Limb (tissue), 2 donors: ENCODE measurements at regions not wholly inside any gene's neighbourhood (a gene's known extent, or its start where the extent isn't known, plus 50 kb on each side); places are given as distances from the start of the nearest gene placed in this dataset.
"Not testable (repeated sequence)": the region's sequence is repeated elsewhere in the genome, so short reads cannot be mapped to it uniquely, and the experiment has no call there.

Source experiments
- DNase-seq, 2 donors: peaks; one replicate each; pipeline ENCODE4 v3.0.0-alpha.2; 2016; ENCODE audit errors: extremely low spot score in 2 of 2

GRCh38 chr5:63217422-63217821 is 638.8 kb downstream of the LRRC70 start:
- no peak for DNase-seq

DNA sequence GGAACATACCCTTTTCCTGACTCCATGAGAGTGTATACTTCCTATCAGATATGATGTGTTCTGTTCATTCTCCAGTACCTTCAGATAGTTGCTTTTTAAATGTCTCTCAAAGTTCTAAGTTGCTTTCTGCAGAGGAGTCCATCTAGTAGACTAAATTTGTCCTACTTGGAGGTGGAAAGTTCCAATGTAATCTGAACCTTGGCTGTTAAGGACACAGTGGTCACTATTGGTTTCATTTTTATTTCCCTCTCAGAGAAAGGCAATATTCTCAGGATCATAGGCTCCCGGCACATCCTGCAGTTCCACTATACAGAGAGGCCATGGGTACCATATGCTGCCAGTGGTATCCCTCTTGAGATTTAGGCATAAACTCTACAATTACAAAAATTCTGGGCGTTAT is 634.6 kb downstream of the LRRC70 start:
- DNase-seq, result no peak

- DNase-seq, result no peak
Measured at GRCh38 chr5:63211448-63212132, 633.0 kb downstream of the LRRC70 start.

DNA sequence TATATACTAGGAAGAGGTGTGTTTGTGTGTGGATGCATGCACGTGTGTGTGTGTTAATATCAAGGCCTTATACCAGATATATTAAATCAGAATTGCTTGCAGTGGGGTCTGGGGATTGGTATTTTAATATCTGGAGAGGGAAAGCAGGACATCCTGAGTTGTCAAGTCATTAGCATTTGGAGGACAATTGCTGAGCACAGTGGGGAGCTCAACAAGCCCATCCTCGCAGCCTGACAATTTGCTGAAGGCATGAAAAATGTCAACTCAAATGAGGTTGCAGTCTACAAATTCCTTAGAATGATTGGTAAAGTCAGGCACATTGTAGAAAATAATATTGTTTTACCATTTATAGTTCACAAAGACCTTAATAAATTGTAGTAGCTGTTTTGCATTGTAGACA is 627.4 kb downstream of the LRRC70 start:
- no peak for DNase-seq

GRCh38 chr5:63201738-63202137 is 623.1 kb downstream of the LRRC70 start:
- DNase-seq, result no peak

GRCh38 chr5:63194126-63194525 is 615.5 kb downstream of the LRRC70 start:
- DNase-seq, result no peak

GRCh38 chr5:63180190-63180589 is 601.6 kb downstream of the LRRC70 start:
- DNase-seq, result not testable (repeated sequence)

GRCh38 chr5:63175850-63176249 is 597.2 kb downstream of the LRRC70 start:
- no peak for DNase-seq

- no peak for DNase-seq
Measured at GRCh38 chr5:63170486-63170885, 591.9 kb downstream of the LRRC70 start.

DNA sequence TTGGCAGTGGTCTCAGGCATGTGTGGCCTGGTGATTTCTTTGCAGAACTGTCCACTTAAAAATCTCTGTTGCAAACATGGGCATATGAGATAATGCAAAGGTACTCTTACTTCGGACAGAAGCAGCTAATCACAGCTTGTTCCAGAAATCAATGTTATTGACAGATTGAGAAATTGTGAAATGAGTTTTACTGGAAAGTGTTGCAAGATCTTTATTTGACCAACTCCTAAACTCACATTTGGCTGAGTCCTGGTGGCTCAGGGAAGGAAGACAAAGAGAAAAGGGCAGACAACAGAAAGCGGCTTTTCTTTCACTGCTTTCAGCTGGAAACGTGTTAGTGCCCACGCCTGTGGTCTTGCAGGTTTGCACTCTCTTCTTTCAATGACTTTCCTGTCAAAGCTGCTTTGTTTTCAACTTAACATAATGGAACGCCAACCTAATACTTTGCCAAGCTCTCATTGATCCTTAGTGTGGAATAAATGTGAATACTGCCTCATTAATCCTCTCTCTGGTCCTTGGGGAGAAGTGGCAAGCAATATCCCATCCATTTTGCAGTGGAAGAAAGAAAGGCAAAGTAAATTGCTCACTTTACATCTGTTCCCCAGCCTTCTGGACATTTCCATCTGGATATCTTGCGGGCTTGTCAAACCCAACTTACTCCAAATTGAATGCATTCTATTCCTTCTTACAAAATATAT is 586.4 kb downstream of the LRRC70 start:
- DNase-seq, result no peak

GRCh38 chr5:63164339-63164738 is 585.7 kb downstream of the LRRC70 start:
- DNase-seq, result no peak

DNA sequence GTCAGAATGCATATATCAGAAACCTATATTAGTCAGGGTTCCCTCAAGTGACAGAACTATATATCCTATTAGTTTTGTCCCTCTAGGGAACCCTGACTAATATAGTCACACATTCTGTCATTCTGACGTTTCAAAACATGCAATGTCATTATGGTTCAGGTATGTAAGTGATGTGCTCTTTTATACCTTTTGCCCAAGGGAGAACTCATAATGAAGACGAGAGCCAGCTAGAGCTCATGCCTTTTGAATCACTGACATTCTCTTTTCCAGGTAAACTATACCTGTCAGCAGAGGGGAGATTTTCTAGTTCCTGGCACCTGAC is 576.7 kb downstream of the LRRC70 start:
- DNase-seq, result no peak

- no peak for DNase-seq
Measured at GRCh38 chr5:63154476-63155309, 576.1 kb downstream of the LRRC70 start.

DNA sequence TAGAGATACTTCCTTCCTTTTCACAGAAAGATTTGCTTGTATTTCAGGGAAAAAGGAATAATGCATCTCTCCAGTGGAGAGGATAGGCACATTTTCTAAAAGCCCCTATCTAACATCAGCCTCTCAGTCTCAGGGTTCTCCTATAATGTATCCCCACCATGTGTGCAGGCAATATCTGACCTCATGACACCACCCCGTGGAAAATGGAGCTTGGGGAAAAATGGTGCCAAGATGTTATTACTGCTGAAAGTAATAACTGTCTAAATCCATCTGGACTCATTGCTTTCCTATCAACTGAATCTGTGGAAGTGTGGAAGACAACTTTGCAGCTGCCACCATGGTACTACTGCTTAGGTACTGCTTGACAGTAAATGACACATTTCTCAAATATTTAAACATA is 574.3 kb downstream of the LRRC70 start:
- no peak for DNase-seq

DNA sequence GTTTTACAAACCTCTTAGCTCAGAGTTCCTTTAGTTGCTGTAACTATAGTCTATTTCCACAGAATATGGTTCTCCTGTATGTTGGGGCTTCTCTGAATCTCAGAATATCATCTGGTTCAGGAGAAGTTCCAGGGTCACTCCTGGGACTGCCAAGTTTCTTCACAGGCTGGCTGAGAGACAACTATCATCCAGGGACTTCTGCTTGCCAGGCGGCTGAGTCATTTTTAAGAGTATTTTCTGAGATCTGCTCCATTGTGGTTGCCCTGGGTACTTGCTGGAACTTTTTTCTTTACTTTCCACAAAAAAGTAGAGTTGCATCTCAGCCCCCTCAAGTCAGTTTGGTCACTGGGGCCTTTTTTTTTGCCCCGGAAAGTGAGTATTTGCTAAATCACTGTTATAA is 566.5 kb downstream of the LRRC70 start:
- no peak for DNase-seq

- DNase-seq, result no peak
Measured at GRCh38 chr5:63141591-63141990, 563.0 kb downstream of the LRRC70 start.

GRCh38 chr5:63135291-63135690 is 556.7 kb downstream of the LRRC70 start:
- DNase-seq, result no peak

- DNase-seq, result no peak
Measured at GRCh38 chr5:63131626-63132285, 553.1 kb downstream of the LRRC70 start.

DNA sequence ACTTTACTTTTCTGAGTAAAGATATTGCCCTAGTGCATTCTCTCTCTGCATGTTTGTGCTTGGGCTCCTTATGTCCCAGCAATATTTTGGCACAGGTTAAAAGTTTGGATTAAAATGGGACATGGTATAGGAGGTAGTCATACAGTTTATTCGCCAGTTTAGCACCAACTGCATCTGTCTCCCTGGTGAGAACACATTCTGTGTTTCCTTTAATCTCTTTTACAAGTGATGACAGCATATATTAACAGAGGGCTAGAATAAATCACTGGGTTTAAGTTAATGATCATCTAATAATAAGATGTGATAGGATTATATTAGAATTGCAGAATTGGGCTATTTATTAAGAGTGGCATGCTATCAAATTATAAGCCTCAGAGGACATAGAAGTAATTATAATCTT is 550.1 kb downstream of the LRRC70 start:
- DNase-seq, result no peak

GRCh38 chr5:63128018-63128417 is 549.4 kb downstream of the LRRC70 start:
- no peak for DNase-seq

DNA sequence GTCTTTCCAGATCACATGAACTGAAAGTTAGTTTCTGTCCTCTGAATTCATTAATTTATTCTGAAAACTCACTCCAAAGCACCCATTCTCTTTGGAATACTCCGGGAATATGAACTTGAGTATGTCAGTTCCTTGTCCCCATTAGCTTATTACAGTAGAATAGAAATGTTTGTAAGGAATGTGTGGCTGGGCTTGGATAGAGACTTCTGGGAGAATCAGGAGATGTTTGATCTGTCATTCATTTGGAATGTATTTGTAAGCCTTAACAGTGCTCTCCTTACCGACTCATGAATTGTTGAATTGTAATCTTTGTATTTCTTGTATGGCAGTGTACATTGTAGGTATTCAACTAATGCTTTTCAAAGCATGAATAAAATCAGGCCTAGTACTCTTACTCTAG is 548.4 kb downstream of the LRRC70 start:
- no peak for DNase-seq

DNA sequence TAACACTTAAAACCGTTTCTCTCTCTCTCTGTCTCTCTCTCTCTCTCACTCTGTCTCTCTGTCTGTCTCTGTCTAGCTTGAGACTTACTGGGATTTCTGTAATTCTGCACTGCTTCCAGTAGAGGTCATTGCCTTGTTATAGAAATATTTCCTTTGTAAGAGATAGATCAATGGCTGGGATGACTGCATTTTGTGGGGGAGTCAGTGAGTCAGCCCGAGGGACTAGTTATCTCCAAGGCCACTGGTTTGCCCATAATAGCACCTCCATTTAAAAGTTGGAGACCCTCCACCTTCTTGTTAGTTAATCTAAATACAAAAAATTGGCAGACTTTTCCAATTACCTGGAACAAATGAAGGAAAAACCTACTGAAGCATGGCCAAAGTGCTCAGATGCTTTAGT is 547.2 kb downstream of the LRRC70 start:
- DNase-seq, result no peak
